Endothelial cell of umbilical vein (primary cell): ENCODE measurements at regions not wholly inside any gene's neighbourhood (a gene's known extent, or its start where the extent isn't known, plus 50 kb on each side); places are given as distances from the start of the nearest gene placed in this dataset.

Experiments used
- BruUV-seq: library from RNA; stranded (reverse); fragments of 400-500 nt; replicated peaks from 2 replicates; lab custom pipeline; 2021; lab: Mats Ljungman, UMichigan
- CTCF ChIA-PET: fragments of 300-600, 350-600 bp; sonication (Branson Sonifier 250); formaldehyde crosslinking; loops from one replicate; lab custom pipeline; 2021; ENCODE audit warnings: antibody characterized with exemption, inconsistent platforms; lab: Charles Lee
- POLR2A ChIA-PET: fragments of 300-600, 350-600 bp; sonication (Branson Sonifier 250); formaldehyde crosslinking; loops from one replicate; lab custom pipeline; 2021; ENCODE audit warnings: antibody characterized with exemption, inconsistent platforms; lab: Charles Lee
- DNase-seq: peaks from one replicate; pipeline ENCODE4 v3.0.0-alpha.2; 2011; ENCODE audit warnings: low read depth, low spot score
- FAIRE-seq: peaks from 2 replicates; lab custom pipeline; 2011; peaks lifted over from hg19 to GRCh38; lab: Jason Lieb, UNC
- H2AFZ ChIP-seq: 2 replicates; pipeline ENCODE4 v1.6.0; 2012; ENCODE audit warnings: low read depth, low read length, control low read depth, inconsistent platforms
- H3K27ac ChIP-seq: 2 replicates; pipeline ENCODE4 v1.5.1; 2011; ENCODE audit warnings: low read depth, mild to moderate bottlenecking, control low read depth, low read length, moderate library complexity; ENCODE audit not compliant: insufficient read depth
- H3K27me3 ChIP-seq, 2 experiments: 2 replicates each; pipeline versions ENCODE4 v1.6.0 to v1.6.1; 2011; ENCODE audit warnings: low read length in 2 of 2, mixed read lengths in 1 of 2; ENCODE audit not compliant: control insufficient read depth in 2 of 2, insufficient read depth in 2 of 2
- H3K36me3 ChIP-seq, 2 experiments: 2 replicates in 1 of 2; 3 replicates in 1 of 2; pipeline ENCODE4 v1.5.1; 2011; ENCODE audit warnings: low read length in 2 of 2, mild to moderate bottlenecking in 1 of 2, moderate library complexity in 1 of 2; ENCODE audit not compliant: control insufficient read depth in 2 of 2, insufficient read depth in 2 of 2; ENCODE audit errors: extremely low read depth in 1 of 2
- H3K4me1 ChIP-seq: 3 replicates; pipeline ENCODE4 v1.5.1; 2011; ENCODE audit warnings: mild to moderate bottlenecking, low read length; ENCODE audit not compliant: control insufficient read depth, insufficient read depth; ENCODE audit errors: extremely low read depth
- H3K4me2 ChIP-seq: 2 replicates; pipeline ENCODE4 v1.6.1; 2011; ENCODE audit warnings: low read length, control low read depth, mixed read lengths; ENCODE audit not compliant: insufficient read depth
- H3K4me3 ChIP-seq, 3 experiments: fragments of 200-600 bp in 1 of 3; sonication (generic), shearing (Covaris generic) in 1 of 3; replicated peaks in 1 of 3; 2 replicates each; pipeline ENCODE4 v1.5.1; 2011 to 2016; ENCODE audit warnings: control low read depth in 3 of 3, low read length in 3 of 3, mild to moderate bottlenecking in 2 of 3, inconsistent platforms in 1 of 3, low read depth in 1 of 3, moderate library complexity in 1 of 3; ENCODE audit not compliant: insufficient read depth in 1 of 3
- H3K79me2 ChIP-seq: 2 replicates; pipeline ENCODE4 v1.6.0; 2012; ENCODE audit warnings: low read length, inconsistent platforms; ENCODE audit not compliant: control insufficient read depth, insufficient read depth
- H3K9ac ChIP-seq: replicated peaks from 2 replicates; pipeline ENCODE3; 2011; ENCODE audit warnings: low read length, control low read depth; ENCODE audit not compliant: insufficient read depth; ENCODE audit errors: extremely low read depth
- H3K9me1 ChIP-seq: replicated peaks from 3 replicates; pipeline ENCODE4 v1.6.0; 2011; ENCODE audit warnings: mild to moderate bottlenecking, low read length; ENCODE audit not compliant: control insufficient read depth, insufficient read depth; ENCODE audit errors: extremely low read depth
- H3K9me3 ChIP-seq: replicated peaks from 2 replicates; pipeline ENCODE4 v1.5.1; 2012; ENCODE audit warnings: low read length, inconsistent platforms; ENCODE audit not compliant: control insufficient read depth, insufficient read depth
- H4K20me1 ChIP-seq: replicated peaks from 2 replicates; pipeline ENCODE3; 2011; ENCODE audit warnings: mild to moderate bottlenecking, low read length; ENCODE audit not compliant: control insufficient read depth, insufficient read depth; ENCODE audit errors: extremely low read depth
- EZH2 ChIP-seq: IDR thresholded peaks from 2 replicates; pipeline ENCODE4 v1.6.1; 2012; ENCODE audit warnings: borderline replicate concordance, low read depth, mild to moderate bottlenecking, moderate library complexity, low read length, inconsistent platforms; ENCODE audit not compliant: severe bottlenecking
- FOS ChIP-seq: IDR thresholded peaks from 2 replicates; pipeline ENCODE4 v1.6.1; 2011; ENCODE audit warnings: mild to moderate bottlenecking, low read length, moderate library complexity, borderline replicate concordance; ENCODE audit not compliant: insufficient read depth
- GATA2 ChIP-seq: IDR thresholded peaks from 2 replicates; pipeline ENCODE4 v1.7.0; 2011; ENCODE audit warnings: low read depth, mild to moderate bottlenecking, moderate library complexity, mixed read lengths, low read length; ENCODE audit not compliant: insufficient read length, insufficient read depth
- JUN ChIP-seq: IDR thresholded peaks from 2 replicates; pipeline ENCODE4 v1.6.1; 2011; ENCODE audit warnings: borderline replicate concordance, low read depth; ENCODE audit not compliant: insufficient read length, insufficient read depth
- MYC ChIP-seq: IDR thresholded peaks from one replicate; pipeline ENCODE4 v1.6.1; 2011; ENCODE audit warnings: mild to moderate bottlenecking, low read depth, low read length
- POLR2A ChIP-seq: IDR thresholded peaks from 2 replicates; pipeline ENCODE4 v1.6.1; 2012; ENCODE audit warnings: low read depth, mild to moderate bottlenecking, control low read depth, low read length
- POLR2AphosphoS5 ChIP-seq: IDR thresholded peaks from 2 replicates; pipeline ENCODE4 v1.6.1; 2012; ENCODE audit warnings: low read depth, mild to moderate bottlenecking, control low read depth, low read length, moderate library complexity; ENCODE audit not compliant: insufficient read depth
- dilution Hi-C: fragments of 300-500 bp; cut with MboI; formaldehyde crosslinking; loops from one replicate; pipeline ENCODE4 v1.15.0; 2019; ENCODE audit warnings: low sequenced_read_pairs; ENCODE audit not compliant: extremely low pct_ligation_motif_present
- intact Hi-C: fragments of 100-400 bp; cut with micrococcal nuclease; formaldehyde crosslinking; loops from one replicate; pipeline ENCODE4 v1.10.0; 2022
- TF ChIP-seq, protein P1 (sequence below): IDR thresholded peaks from 2 replicates; pipeline ENCODE4 v1.6.1; 2011; ENCODE audit not compliant: insufficient read depth, insufficient read length
- TF ChIP-seq, protein P2 (sequence below), 2 donors: IDR thresholded peaks; 1 replicate in 1 of 2; 2 replicates in 1 of 2; pipeline ENCODE4 v1.5.1; 2011; ENCODE audit warnings: low read length in 2 of 2, mild to moderate bottlenecking in 2 of 2, moderate library complexity in 2 of 2, control low read depth in 1 of 2, inconsistent platforms in 1 of 2, low read depth in 1 of 2; ENCODE audit not compliant: insufficient read depth in 1 of 2; ENCODE audit errors: extremely low read depth in 1 of 2

DNA sequence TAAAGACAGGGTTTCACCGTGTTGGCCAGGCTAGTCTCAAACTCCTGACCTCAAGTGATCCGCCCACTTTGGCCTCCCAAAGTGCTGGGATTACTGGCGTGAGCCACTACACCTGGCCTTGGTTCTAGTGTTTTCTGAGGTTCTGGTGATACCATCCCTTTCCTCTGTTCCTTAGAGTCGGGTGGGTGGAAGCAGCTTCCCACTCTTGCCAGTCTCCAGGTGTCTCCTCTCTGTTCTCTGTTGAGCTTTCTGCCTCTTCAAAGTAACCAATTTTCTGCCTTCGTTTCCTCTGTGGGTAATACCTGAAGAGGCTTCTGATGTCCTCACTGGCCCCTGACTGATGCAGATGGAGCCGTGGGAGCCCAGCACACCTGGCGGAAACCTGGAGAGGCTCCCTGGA is 53.4 kb upstream of the LHX5 start:
- H3K27ac ChIP-seq, result no peak overlapping the region
- H3K4me3 ChIP-seq, result no peak overlapping the region
- H4K20me1 ChIP-seq, result no peaks in the 10 kb centered on the region
- H3K79me2 ChIP-seq, result no peaks in the 10 kb centered on the region
- CTCF ChIA-PET, result no interaction called here
- H3K9ac ChIP-seq, result no peak overlapping the region
- no peaks in the 10 kb centered on the region for H3K27me3 ChIP-seq
- no peaks in the 10 kb centered on the region for H3K9me3 ChIP-seq
- dilution Hi-C loops (no loop called here), intact Hi-C loops (no loop called here)
- no peaks in the 10 kb centered on the region for H3K9me1 ChIP-seq
- TF ChIP-seq POLR2AphosphoS5 (no peak), MYC (no peak), EZH2 (no peak), JUN (no peak), GATA2 (no peak), POLR2A (no peak), FOS (no peak)
- TF ChIP-seq, protein P1, sequence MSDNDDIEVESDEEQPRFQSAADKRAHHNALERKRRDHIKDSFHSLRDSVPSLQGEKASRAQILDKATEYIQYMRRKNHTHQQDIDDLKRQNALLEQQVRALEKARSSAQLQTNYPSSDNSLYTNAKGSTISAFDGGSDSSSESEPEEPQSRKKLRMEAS, result no peak
- TF ChIP-seq, protein P2, sequence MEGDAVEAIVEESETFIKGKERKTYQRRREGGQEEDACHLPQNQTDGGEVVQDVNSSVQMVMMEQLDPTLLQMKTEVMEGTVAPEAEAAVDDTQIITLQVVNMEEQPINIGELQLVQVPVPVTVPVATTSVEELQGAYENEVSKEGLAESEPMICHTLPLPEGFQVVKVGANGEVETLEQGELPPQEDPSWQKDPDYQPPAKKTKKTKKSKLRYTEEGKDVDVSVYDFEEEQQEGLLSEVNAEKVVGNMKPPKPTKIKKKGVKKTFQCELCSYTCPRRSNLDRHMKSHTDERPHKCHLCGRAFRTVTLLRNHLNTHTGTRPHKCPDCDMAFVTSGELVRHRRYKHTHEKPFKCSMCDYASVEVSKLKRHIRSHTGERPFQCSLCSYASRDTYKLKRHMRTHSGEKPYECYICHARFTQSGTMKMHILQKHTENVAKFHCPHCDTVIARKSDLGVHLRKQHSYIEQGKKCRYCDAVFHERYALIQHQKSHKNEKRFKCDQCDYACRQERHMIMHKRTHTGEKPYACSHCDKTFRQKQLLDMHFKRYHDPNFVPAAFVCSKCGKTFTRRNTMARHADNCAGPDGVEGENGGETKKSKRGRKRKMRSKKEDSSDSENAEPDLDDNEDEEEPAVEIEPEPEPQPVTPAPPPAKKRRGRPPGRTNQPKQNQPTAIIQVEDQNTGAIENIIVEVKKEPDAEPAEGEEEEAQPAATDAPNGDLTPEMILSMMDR (IDR thresholded peaks at IDR 0.05; ENCODE audit: extremely low read depth in 1 of 2, insufficient read depth in 1 of 2, low read depth in 1 of 2, low read length in 2 of 2), result no peak
- H2AFZ ChIP-seq, result no peak overlapping the region
- FAIRE-seq (no peak), DNase-seq (no peak)
- BruUV-seq, result no TSS peak
- H3K4me2 ChIP-seq, result no peak overlapping the region
- POLR2A ChIA-PET, result no interaction called here
- H3K4me1 ChIP-seq, result no peaks in the 10 kb centered on the region
- no peaks in the 10 kb centered on the region for H3K36me3 ChIP-seq
